ENCODE measurements at regions not wholly inside any gene's neighbourhood (a gene's known extent, or its start where the extent isn't known, plus 50 kb on each side); places are given as distances from the start of the nearest gene placed in this dataset.

DNA sequence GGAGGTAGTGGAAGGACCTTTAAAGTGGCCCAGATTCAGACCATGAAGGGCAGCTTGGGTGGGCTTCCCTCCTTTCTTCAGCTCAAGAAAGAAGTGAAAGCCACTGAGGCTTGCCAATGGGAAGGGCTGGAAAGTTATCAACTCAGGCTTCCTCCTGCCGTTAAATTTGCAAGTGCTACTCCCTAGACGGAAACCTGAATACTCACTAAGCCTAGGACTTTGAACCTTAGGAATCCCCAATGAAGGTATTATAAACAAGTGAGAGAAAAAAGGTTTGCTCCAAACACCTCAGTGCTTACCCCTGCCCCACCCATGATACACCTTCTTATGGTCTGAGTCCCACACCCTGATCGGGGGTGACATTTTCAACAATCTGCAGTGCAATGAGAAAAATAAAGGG lies 396.4 kb downstream of the SHQ1 start:
- no peaks in the 10 kb centered on the region for H3K4me1 ChIP-seq
- H3K27ac Mint-ChIP-seq: no peak overlapping the region
- peaks cover 24% of the 10 kb centered on the region for H3K27me3 ChIP-seq
- H3K36me3 ChIP-seq: no peaks in the 10 kb centered on the region
- no peaks in the 10 kb centered on the region for H3K36me3 Mint-ChIP-seq
- H3K4me3 ChIP-seq: no peak overlapping the region
- H4K20me1 ChIP-seq (ENCODE audit: low read depth): no peaks in the 10 kb centered on the region
- no peaks in the 10 kb centered on the region for H3K79me2 ChIP-seq (ENCODE audit: low read depth)
- no peaks in the 10 kb centered on the region for H3K9me3 Mint-ChIP-seq
- H3K4me3 Mint-ChIP-seq: no peak overlapping the region
- no peaks in the 10 kb centered on the region for H3K9me3 ChIP-seq (ENCODE audit: low read depth)
- H3K4me1 Mint-ChIP-seq: peaks cover 17% of the 10 kb centered on the region
- no peak overlapping the region for H3K4me2 ChIP-seq
- TF ChIP-seq EZH2phosphoT487 (IDR thresholded peaks at IDR 0.05): no peak
- TF ChIP-seq EZH2 (IDR thresholded peaks at IDR 0.05): no peak
- TF ChIP-seq, protein P1, sequence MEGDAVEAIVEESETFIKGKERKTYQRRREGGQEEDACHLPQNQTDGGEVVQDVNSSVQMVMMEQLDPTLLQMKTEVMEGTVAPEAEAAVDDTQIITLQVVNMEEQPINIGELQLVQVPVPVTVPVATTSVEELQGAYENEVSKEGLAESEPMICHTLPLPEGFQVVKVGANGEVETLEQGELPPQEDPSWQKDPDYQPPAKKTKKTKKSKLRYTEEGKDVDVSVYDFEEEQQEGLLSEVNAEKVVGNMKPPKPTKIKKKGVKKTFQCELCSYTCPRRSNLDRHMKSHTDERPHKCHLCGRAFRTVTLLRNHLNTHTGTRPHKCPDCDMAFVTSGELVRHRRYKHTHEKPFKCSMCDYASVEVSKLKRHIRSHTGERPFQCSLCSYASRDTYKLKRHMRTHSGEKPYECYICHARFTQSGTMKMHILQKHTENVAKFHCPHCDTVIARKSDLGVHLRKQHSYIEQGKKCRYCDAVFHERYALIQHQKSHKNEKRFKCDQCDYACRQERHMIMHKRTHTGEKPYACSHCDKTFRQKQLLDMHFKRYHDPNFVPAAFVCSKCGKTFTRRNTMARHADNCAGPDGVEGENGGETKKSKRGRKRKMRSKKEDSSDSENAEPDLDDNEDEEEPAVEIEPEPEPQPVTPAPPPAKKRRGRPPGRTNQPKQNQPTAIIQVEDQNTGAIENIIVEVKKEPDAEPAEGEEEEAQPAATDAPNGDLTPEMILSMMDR (IDR thresholded peaks at IDR 0.05): no peak
- H3K9ac ChIP-seq: no peak overlapping the region
- peaks cover 17% of the 10 kb centered on the region for H3K27me3 Mint-ChIP-seq (ENCODE audit: insufficient read depth, low read depth)
- no peak for DNase-seq (ENCODE audit: low spot score)
- H3F3A ChIP-seq (ENCODE audit: low read depth): peaks cover 15% of the 10 kb centered on the region
- H3K27ac ChIP-seq: no peak overlapping the region
- H2AFZ ChIP-seq (replicated peaks): no peak overlapping the region

DNA sequence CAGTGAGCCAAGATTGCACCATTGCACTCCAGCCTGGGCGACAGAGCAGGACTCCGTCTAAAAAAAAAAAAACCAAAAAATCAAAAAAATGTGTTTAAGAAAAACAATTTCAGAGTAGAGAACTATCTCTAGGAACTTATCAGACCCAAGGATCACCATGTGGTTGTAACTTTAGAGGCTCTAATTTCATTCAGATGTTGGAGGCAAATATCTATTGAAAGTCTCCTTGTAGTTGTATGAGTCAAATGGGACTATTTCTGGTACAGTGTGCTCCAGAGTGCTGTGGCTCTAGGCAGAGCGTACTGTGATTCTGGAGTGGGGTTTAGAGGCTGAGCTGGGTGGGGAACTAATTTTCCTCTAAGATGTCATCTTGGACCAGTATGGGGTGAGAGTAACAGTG lies 398.7 kb downstream of the SHQ1 start:
- peaks cover 22% of the 10 kb centered on the region for H3K27me3 Mint-ChIP-seq (ENCODE audit: insufficient read depth, low read depth)
- peaks cover 19% of the 10 kb centered on the region for H3F3A ChIP-seq (ENCODE audit: low read depth)
- TF ChIP-seq EZH2phosphoT487 (IDR thresholded peaks at IDR 0.05) (no peak), EZH2 (IDR thresholded peaks at IDR 0.05) (no peak)
- TF ChIP-seq, protein P1 (IDR thresholded peaks at IDR 0.05): no peak
- H3K36me3 Mint-ChIP-seq: peaks cover 4% of the 10 kb centered on the region
- H3K9me3 Mint-ChIP-seq: no peaks in the 10 kb centered on the region
- H4K20me1 ChIP-seq (ENCODE audit: low read depth): peaks cover 22% of the 10 kb centered on the region
- peaks cover 15% of the 10 kb centered on the region for H3K4me1 ChIP-seq
- H3K9ac ChIP-seq: no peak overlapping the region
- peaks cover 24% of the 10 kb centered on the region for H3K27me3 ChIP-seq
- no peak overlapping the region for H3K4me3 Mint-ChIP-seq
- peaks cover 31% of the 10 kb centered on the region for H3K4me1 Mint-ChIP-seq
- H2AFZ ChIP-seq (replicated peaks): no peak overlapping the region
- H3K27ac Mint-ChIP-seq: no peak overlapping the region
- H3K9me3 ChIP-seq (ENCODE audit: low read depth): no peaks in the 10 kb centered on the region
- no peak for DNase-seq (ENCODE audit: low spot score)
- no peaks in the 10 kb centered on the region for H3K36me3 ChIP-seq
- no peak overlapping the region for H3K27ac ChIP-seq
- no peak overlapping the region for H3K4me3 ChIP-seq
- H3K79me2 ChIP-seq (ENCODE audit: low read depth): peaks cover 22% of the 10 kb centered on the region
- no peak overlapping the region for H3K4me2 ChIP-seq

DNA sequence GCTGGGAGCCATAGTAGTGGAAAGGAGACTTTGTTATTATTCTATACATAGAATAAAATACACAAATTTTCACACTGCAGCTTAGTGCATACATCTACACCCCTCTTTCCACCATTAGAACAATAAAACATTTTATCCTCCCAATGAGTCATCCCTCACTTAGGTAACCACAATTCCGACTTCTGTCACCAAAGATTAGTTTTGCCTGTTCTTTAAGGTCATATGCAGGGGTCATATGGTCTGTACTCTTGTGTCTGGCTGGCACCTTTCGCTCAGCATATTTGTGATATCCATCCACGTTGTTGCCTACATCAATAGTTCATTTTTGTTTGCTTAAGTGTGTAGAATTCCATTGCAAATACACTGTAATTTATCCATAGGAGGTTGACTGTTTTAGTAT lies 399.4 kb downstream of the SHQ1 start:
- H3K27me3 Mint-ChIP-seq (ENCODE audit: insufficient read depth, low read depth): peaks cover 23% of the 10 kb centered on the region
- no peak overlapping the region for H3K9ac ChIP-seq

More for the DNA sequence above, 399.4 kb downstream of the SHQ1 start:
- Histone ChIP-seq H3K4me2 (no peak overlapping the region), H3K4me1 (peaks cover 22% of the 10 kb centered on the region), H3F3A (ENCODE audit: low read depth) (peaks cover 19% of the 10 kb centered on the region), H3K4me3 (no peak overlapping the region), H4K20me1 (ENCODE audit: low read depth) (peaks cover 29% of the 10 kb centered on the region), H3K27ac (no peak overlapping the region), H3K9me3 (ENCODE audit: low read depth) (no peaks in the 10 kb centered on the region), H3K27me3 (peaks cover 24% of the 10 kb centered on the region), H3K36me3 (no peaks in the 10 kb centered on the region), H3K79me2 (ENCODE audit: low read depth) (peaks cover 29% of the 10 kb centered on the region), H2AFZ (replicated peaks) (no peak overlapping the region)
- Mint-ChIP-seq H3K27ac (peak overlapping the region; percentile 87), H3K4me3 (peak overlapping the region; percentile 75), H3K36me3 (peaks cover 9% of the 10 kb centered on the region), H3K9me3 (no peaks in the 10 kb centered on the region), H3K4me1 (peaks cover 36% of the 10 kb centered on the region)
- TF ChIP-seq EZH2 (IDR thresholded peaks at IDR 0.05): no peak
- TF ChIP-seq, protein P1 (IDR thresholded peaks at IDR 0.05): no peak
- TF ChIP-seq EZH2phosphoT487 (IDR thresholded peaks at IDR 0.05): no peak
- no peak for DNase-seq (ENCODE audit: low spot score)
